Heart right ventricle (tissue), 16 donors: ENCODE measurements at regions not wholly inside any gene's neighbourhood (a gene's known extent, or its start where the extent isn't known, plus 50 kb on each side); places are given as distances from the start of the nearest gene placed in this dataset.

Experiments
- ATAC-seq, 8 donors: fragments of 200-7000 bp; cut with Tn5 transposase; one replicate each; pipeline ENCODE4 v1.9.1; 2020; ENCODE audit warnings: mild to moderate bottlenecking in 8 of 8, moderate library complexity in 8 of 8, moderate number of reproducible peaks in 1 of 8
- DNase-seq, 2 donors: peaks; one replicate each; pipeline ENCODE4 v3.0.0-alpha.2; 2020
- H3K27ac ChIP-seq, 10 donors: fragments of 200-600 bp; sonication (generic) in 2 of 10; one replicate each; pipeline versions ENCODE4 v1.5.0 to v1.8.0; 2020 to 2022; ENCODE audit warnings: mild to moderate bottlenecking in 3 of 10
- H3K27me3 ChIP-seq, 7 donors: fragments of 200-600 bp; one replicate each; pipeline ENCODE4 v1.8.0; 2021 to 2022; ENCODE audit warnings: mild to moderate bottlenecking in 2 of 7
- H3K36me3 ChIP-seq, 9 donors: fragments of 200-600 bp; sonication (generic) in 1 of 9; one replicate each; pipeline versions ENCODE4 v1.5.0 to v1.8.0; 2020 to 2022; ENCODE audit warnings: mild to moderate bottlenecking in 2 of 9
- H3K4me1 ChIP-seq, 9 donors: fragments of 200-600 bp; sonication (generic) in 1 of 9; one replicate each; pipeline versions ENCODE4 v1.5.0 to v1.8.0; 2020 to 2022; ENCODE audit warnings: mild to moderate bottlenecking in 4 of 9
- H3K4me3 ChIP-seq, 10 donors: fragments of 200-600 bp; sonication (generic) in 2 of 10; one replicate each; pipeline versions ENCODE4 v1.5.0 to v1.8.0; 2020 to 2022; ENCODE audit warnings: mild to moderate bottlenecking in 7 of 10, moderate library complexity in 2 of 10
- H3K9me3 ChIP-seq, 11 donors: fragments of 200-600 bp in 10 of 11; sonication (generic) in 2 of 11; one replicate each; pipeline versions ENCODE4 v1.5.0 to v1.8.0; 2013 to 2022; ENCODE audit warnings: mild to moderate bottlenecking in 2 of 11, control low read depth in 1 of 11, moderate library complexity in 1 of 11
- WGBS, 2 donors: extraction: QIAGEN DNeasy Blood & Tissue Kit; methylation state at CpG; one replicate each; pipeline ENCODE4 v1.1.7; 2013; ENCODE audit warnings: inconsistent platforms in 1 of 2; 5-methylcytosine and 5-hydroxymethylcytosine counted together
- intact Hi-C, 10 donors: fragments of 100-400 bp; cut with DNase I; formaldehyde crosslinking; loops; one replicate each; pipeline versions ENCODE4 v1.11.1 to v1.14.2; 2022
- TF ChIP-seq, protein P1 (sequence below), 9 donors: fragments of 200-600 bp; sonication (generic) in 2 of 9; IDR thresholded peaks; one replicate each; pipeline versions ENCODE4 v1.5.0 to v1.8.0; 2021 to 2022; ENCODE audit warnings: antibody characterized with exemption in 9 of 9, mild to moderate bottlenecking in 5 of 9, moderate library complexity in 1 of 9
- donor health status: Arrhythmogenic right ventricular cardiomyopathy.
- donor health status: ischemic (EF 13 %, LVEDD 7.1; RV severe dilation, severe dysfunction).
- donor health status: healthy with polysubstance abuse.
- donor health status: DM: no; HTN: yes; CAD: no.
- donor health status: DM: no; HTN: no; CAD: no.
- donor health status: ischemic (EF 25% LVEDD 6.9; RV normal size, moderate dysfunction).
- donor health status: ischemic (EF 25% LVEDD 5.7; RV mildly dilated, moderate dysfunction).
- donor health status: healthy.
- donor health status: DM: yes; HTN: yes; CAD: no.
- donor health status: Ischemic cardiomyopathy.
- donor health status: ischemic (EF 35%, LVEDD 5.7; RV mildly dilated, moderate dysfunction).
- donor health status: nonischemic (EF 11% LVEDD 7.7; RV severe dilation, severe dysfunction).
- donor health status: DM: yes; HTN: yes; CAD: no.
- donor health status: PGD.
- donor health status: ischemic (EF 29% LVEDD 5.4; RV normal size, mild dysfunction).
- donor health status: nonischemic (EF 23%, LVEDD 6.1; RV moderate dilation, normal function).

- intact Hi-C loops, result no loop called here
- Histone ChIP-seq H3K9me3 (peaks cover 0 to 31% (median 0%) of the 10 kb centered on the region in 11 donors), H3K4me3 (no peak overlapping the region), H3K4me1 (no peaks in the 10 kb centered on the region), H3K27me3 (no peaks in the 10 kb centered on the region), H3K27ac (no peak overlapping the region), H3K36me3 (no peaks in the 10 kb centered on the region)
- WGBS, 2 donors, result 83 to 90% methylated on average over 3 of the region's 3 CpGs
- TF ChIP-seq, protein P1, sequence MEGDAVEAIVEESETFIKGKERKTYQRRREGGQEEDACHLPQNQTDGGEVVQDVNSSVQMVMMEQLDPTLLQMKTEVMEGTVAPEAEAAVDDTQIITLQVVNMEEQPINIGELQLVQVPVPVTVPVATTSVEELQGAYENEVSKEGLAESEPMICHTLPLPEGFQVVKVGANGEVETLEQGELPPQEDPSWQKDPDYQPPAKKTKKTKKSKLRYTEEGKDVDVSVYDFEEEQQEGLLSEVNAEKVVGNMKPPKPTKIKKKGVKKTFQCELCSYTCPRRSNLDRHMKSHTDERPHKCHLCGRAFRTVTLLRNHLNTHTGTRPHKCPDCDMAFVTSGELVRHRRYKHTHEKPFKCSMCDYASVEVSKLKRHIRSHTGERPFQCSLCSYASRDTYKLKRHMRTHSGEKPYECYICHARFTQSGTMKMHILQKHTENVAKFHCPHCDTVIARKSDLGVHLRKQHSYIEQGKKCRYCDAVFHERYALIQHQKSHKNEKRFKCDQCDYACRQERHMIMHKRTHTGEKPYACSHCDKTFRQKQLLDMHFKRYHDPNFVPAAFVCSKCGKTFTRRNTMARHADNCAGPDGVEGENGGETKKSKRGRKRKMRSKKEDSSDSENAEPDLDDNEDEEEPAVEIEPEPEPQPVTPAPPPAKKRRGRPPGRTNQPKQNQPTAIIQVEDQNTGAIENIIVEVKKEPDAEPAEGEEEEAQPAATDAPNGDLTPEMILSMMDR (IDR thresholded peaks at IDR 0.05), result no peak
- no peak for DNase-seq
- ATAC-seq, result no peak
Observed at GRCh38 chr4:71906096-71906495, 122.2 kb upstream of the GC start.

DNA sequence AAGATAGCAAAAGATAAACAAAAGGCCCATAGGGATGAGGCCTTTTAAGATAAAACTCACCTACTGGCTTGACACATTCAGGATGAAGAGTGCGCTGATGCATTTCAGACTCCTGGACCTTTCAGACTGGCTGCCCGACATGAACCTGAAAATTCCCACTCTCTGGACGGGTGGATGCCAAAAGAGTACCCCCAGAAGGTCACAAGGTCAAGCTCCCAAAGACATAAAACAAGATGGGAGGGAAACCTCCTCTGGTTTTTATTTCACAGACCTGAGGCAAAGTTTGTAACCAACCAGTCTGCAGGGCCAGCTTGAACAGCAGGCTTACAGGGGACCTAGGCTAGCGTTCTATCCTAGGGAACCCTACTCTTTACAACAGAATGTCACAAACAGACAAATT, 123.2 kb upstream of the GC start:
- WGBS, 2 donors, result 70 to 75% methylated on average over 4 of the region's 4 CpGs
- Histone ChIP-seq H3K27ac (no peak overlapping the region), H3K27me3 (no peaks in the 10 kb centered on the region), H3K9me3 (peaks cover 0 to 31% (median 0%) of the 10 kb centered on the region in 11 donors), H3K36me3 (no peaks in the 10 kb centered on the region), H3K4me3 (no peak overlapping the region), H3K4me1 (no peaks in the 10 kb centered on the region)
- TF ChIP-seq, protein P1 (IDR thresholded peaks at IDR 0.05), result no peak
- intact Hi-C loops, result no loop called here
- ATAC-seq (no peak), DNase-seq (no peak)

- H3K36me3 ChIP-seq, result no peaks in the 10 kb centered on the region
- WGBS, 2 donors, result 62 to 69% methylated on average over 3 of the region's 3 CpGs
- H3K4me3 ChIP-seq, result no peak overlapping the region
- H3K27ac ChIP-seq, result no peak overlapping the region
- peaks cover 0 to 31% (median 0%) of the 10 kb centered on the region in 11 donors for H3K9me3 ChIP-seq
- H3K27me3 ChIP-seq, result no peaks in the 10 kb centered on the region
- H3K4me1 ChIP-seq, result no peaks in the 10 kb centered on the region
- intact Hi-C loops, result no loop called here
- TF ChIP-seq, protein P1 (IDR thresholded peaks at IDR 0.05), result no peak
- no peak for DNase-seq
- ATAC-seq, result no peak
Observed at GRCh38 chr4:71907782-71908181, 123.9 kb upstream of the GC start.

DNA sequence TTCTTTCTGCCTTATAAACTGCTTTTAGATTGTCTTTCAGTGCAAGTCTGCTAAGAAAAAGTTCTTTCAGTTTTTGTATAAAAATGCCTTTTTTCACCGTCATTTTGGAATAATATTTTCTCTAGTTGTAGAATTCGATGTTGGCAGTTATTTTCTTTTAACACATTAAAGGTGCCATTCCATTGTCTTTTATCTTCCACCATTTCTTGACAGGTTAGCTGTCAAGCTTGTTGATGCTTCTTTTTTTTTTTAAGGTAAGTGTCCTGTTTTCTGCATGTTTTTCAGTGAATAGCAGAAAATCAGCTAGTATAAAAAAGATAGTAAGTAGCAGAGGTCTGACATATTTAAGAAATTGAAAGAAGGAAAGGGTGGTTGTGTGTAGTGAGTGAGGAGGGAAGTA, 118.5 kb upstream of the NPFFR2 start:
- no peak for ATAC-seq
- intact Hi-C loops, result no loop called here
- Histone ChIP-seq H3K4me1 (no peaks in the 10 kb centered on the region), H3K27ac (no peak overlapping the region), H3K27me3 (no peaks in the 10 kb centered on the region), H3K36me3 (no peaks in the 10 kb centered on the region), H3K4me3 (no peak overlapping the region), H3K9me3 (peaks cover 0 to 12% (median 4%) of the 10 kb centered on the region in 11 donors)
- TF ChIP-seq, protein P1 (IDR thresholded peaks at IDR 0.05), result no peak
- DNase-seq, result no peak
- 75 to 76% methylated on average over 2 of the region's 2 CpGs for WGBS, 2 donors
